ENCODE measurements at regions not wholly inside any gene's neighbourhood (a gene's known extent, or its start where the extent isn't known, plus 50 kb on each side); places are given as distances from the start of the nearest gene placed in this dataset.

- no peak for DNase-seq (ENCODE audit: low spot score)
- no peaks in the 10 kb centered on the region for H3K27me3 ChIP-seq (ENCODE audit: control insufficient read depth in 4 of 4, insufficient read depth in 4 of 4, low read length in 3 of 4)
- WGBS, result 86% methylated on average over 10 of the region's 10 CpGs
These were observed 166.5 kb downstream of the PRR32 start for GRCh38 chrX:126985981-126986380.

DNA sequence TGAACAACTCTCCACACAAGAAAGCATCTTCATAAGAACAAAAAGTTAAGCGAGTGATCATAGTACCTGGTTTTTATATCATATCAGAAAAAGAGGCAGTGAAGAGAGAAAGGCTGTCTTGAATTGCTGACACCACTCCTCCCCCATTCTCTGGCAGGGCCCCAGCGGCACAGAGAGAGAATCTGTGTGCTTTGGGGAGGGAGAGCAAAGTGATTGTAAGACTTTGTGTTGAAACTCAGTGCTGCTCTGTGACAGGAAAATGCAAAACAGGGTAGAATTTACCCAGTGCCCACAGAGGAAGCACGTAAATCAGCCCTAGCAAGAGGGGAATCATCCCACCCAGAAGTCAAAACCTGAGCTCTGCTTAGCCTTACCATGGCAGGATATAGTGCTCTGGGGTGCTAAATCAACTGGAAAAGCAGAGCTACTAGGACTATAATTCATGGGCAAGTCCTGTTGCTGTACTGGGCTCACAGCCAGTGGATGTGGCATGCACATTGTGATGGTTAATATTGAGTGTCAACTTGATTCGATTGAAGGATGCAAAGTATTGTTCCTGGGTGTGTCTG lies 174.6 kb downstream of the PRR32 start:
- Histone ChIP-seq H3K4me1 (ENCODE audit: control insufficient read depth in 4 of 4, insufficient read depth in 4 of 4, low read length in 3 of 4) (no peaks in the 10 kb centered on the region), H3K27me3 (ENCODE audit: control insufficient read depth in 4 of 4, insufficient read depth in 4 of 4, low read length in 3 of 4) (peaks cover 0 to 3% (median 0%) of the 10 kb centered on the region in 4 donors), H3K9me3 (ENCODE audit: control insufficient read depth in 4 of 4, low read length in 3 of 4) (no peaks in the 10 kb centered on the region), H3K4me3 (ENCODE audit: low read depth in 1 of 3, low read length in 3 of 3) (no peak overlapping the region), H3K9ac (ENCODE audit: low read depth in 1 of 2, low read length in 2 of 2) (no peak overlapping the region), H3K27ac (ENCODE audit: low read depth in 1 of 2, low read length in 2 of 2) (no peak overlapping the region), H3K36me3 (ENCODE audit: control insufficient read depth in 4 of 4, insufficient read depth in 3 of 4, low read depth in 1 of 4, low read length in 3 of 4) (no peaks in the 10 kb centered on the region)
- no peak for DNase-seq (ENCODE audit: low spot score)
- 45% methylated on average over 4 of the region's 4 CpGs for WGBS
- TF ChIP-seq EGR1 (IDR thresholded peaks at IDR 0.05; ENCODE audit: low read depth in 2 of 2), result no peak
- TF ChIP-seq REST (IDR thresholded peaks at IDR 0.05), result no peak
- TF ChIP-seq RAD21 (IDR thresholded peaks at IDR 0.05), result no peak

More at GRCh38 chrX:126985981-126986380, 166.5 kb downstream of the PRR32 start:
- TF ChIP-seq NR2F2 (IDR thresholded peaks at IDR 0.05) (no peak), YY1 (IDR thresholded peaks at IDR 0.05) (no peak), FOXA1 (IDR thresholded peaks at IDR 0.05) (no peak), JUND (IDR thresholded peaks at IDR 0.05) (no peak), ZBTB33 (IDR thresholded peaks at IDR 0.05) (no peak), CTCF (IDR thresholded peaks at IDR 0.05; ENCODE audit: low read depth, low read length, missing input control) (no peak), RAD21 (IDR thresholded peaks at IDR 0.05) (no peak)
- no peaks in the 10 kb centered on the region for H3K9me3 ChIP-seq (ENCODE audit: control insufficient read depth in 4 of 4, low read length in 3 of 4)
- no peak overlapping the region for H3K27ac ChIP-seq (ENCODE audit: low read depth in 1 of 2, low read length in 2 of 2)
- no peaks in the 10 kb centered on the region for H3K36me3 ChIP-seq (ENCODE audit: control insufficient read depth in 4 of 4, insufficient read depth in 3 of 4, low read depth in 1 of 4, low read length in 3 of 4)
- no peaks in the 10 kb centered on the region for H3K4me1 ChIP-seq (ENCODE audit: control insufficient read depth in 4 of 4, insufficient read depth in 4 of 4, low read length in 3 of 4)
- H3K4me3 ChIP-seq (ENCODE audit: low read depth in 1 of 3, low read length in 3 of 3), result no peak overlapping the region
- no peak overlapping the region for H3K9ac ChIP-seq (ENCODE audit: low read depth in 1 of 2, low read length in 2 of 2)

GRCh38 chrX:127011629-127012028 lies 192.1 kb downstream of the PRR32 start:
- Histone ChIP-seq H3K4me1 (ENCODE audit: control insufficient read depth in 4 of 4, insufficient read depth in 4 of 4, low read length in 3 of 4) (no peaks in the 10 kb centered on the region), H3K4me3 (ENCODE audit: low read depth in 1 of 3, low read length in 3 of 3) (no peak overlapping the region), H3K27me3 (ENCODE audit: control insufficient read depth in 4 of 4, insufficient read depth in 4 of 4, low read length in 3 of 4) (no peaks in the 10 kb centered on the region), H3K9ac (ENCODE audit: low read depth in 1 of 2, low read length in 2 of 2) (no peak overlapping the region), H3K27ac (ENCODE audit: low read depth in 1 of 2, low read length in 2 of 2) (no peak overlapping the region), H3K9me3 (ENCODE audit: control insufficient read depth in 4 of 4, low read length in 3 of 4) (no peaks in the 10 kb centered on the region), H3K36me3 (ENCODE audit: control insufficient read depth in 4 of 4, insufficient read depth in 3 of 4, low read depth in 1 of 4, low read length in 3 of 4) (no peaks in the 10 kb centered on the region)
- WGBS, result 63% methylated on average over 2 of the region's 2 CpGs
- DNase-seq (ENCODE audit: low spot score), result no peak
- TF ChIP-seq RAD21 (IDR thresholded peaks at IDR 0.05) (no peak), NR2F2 (IDR thresholded peaks at IDR 0.05) (no peak), HNF4G (IDR thresholded peaks at IDR 0.05) (no peak), EGR1 (IDR thresholded peaks at IDR 0.05; ENCODE audit: low read depth in 2 of 2) (no peak), CTCF (IDR thresholded peaks at IDR 0.05; ENCODE audit: low read depth, low read length, missing input control) (no peak)
